SJCRH30 (cell line): ENCODE measurements at regions not wholly inside any gene's neighbourhood (a gene's known extent, or its start where the extent isn't known, plus 50 kb on each side); places are given as distances from the start of the nearest gene placed in this dataset.

ENCODE experiments used
- DNase-seq, 2 experiments: peaks; one replicate each; pipeline ENCODE4 v3.0.0-alpha.2; 2015 to 2020
- H3K27ac ChIP-seq: fragments of 250-450 bp; sonication (Bioruptor Pico); 2 replicates; pipeline ENCODE4 v1.5.1; 2020; ENCODE audit warnings: mild to moderate bottlenecking, moderate library complexity
- H3K27me3 ChIP-seq: fragments of 250-450 bp; sonication (Bioruptor Pico); 2 replicates; pipeline ENCODE4 v1.5.1; 2020; ENCODE audit warnings: mild to moderate bottlenecking, moderate library complexity
- H3K36me3 ChIP-seq: fragments of 250-450 bp; sonication (Bioruptor Pico); 2 replicates; pipeline ENCODE4 v1.5.1; 2020; ENCODE audit warnings: mild to moderate bottlenecking, moderate library complexity
- H3K4me1 ChIP-seq: fragments of 250-450 bp; sonication (Bioruptor Pico); 2 replicates; pipeline ENCODE4 v1.5.1; 2020; ENCODE audit warnings: mild to moderate bottlenecking, moderate library complexity
- H3K4me3 ChIP-seq: fragments of 250-450 bp; sonication (Bioruptor Pico); 2 replicates; pipeline ENCODE4 v1.5.1; 2020; ENCODE audit warnings: mild to moderate bottlenecking, moderate library complexity
- H3K9me3 ChIP-seq: fragments of 250-450 bp; sonication (Bioruptor Pico); replicated peaks from 2 replicates; pipeline ENCODE4 v1.5.1; 2020; ENCODE audit warnings: mild to moderate bottlenecking, moderate library complexity

DNA sequence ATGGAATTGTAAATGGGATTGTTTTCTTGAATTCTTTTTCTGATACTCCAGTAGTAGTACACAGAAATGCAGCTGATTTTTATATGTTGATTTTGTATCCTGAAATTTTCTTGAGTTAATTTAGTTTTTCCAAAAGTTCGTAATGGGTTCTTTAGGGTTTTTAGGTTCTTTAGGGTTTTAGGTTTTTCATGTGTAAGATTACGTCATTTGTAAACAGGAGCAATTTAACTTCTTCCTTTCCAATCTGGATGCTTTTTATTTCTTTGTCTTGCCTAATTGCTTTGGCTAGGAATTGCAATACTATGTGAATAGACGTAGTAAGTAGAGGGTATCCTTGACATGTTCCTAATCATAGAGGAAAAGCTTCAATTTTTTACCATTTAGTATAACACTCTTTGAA, 568.6 kb downstream of the MMUT start:
- no peaks in the 10 kb centered on the region for H3K27me3 ChIP-seq
- no peak overlapping the region for H3K27ac ChIP-seq
- no peaks in the 10 kb centered on the region for H3K4me1 ChIP-seq
- no peak overlapping the region for H3K4me3 ChIP-seq
- H3K9me3 ChIP-seq = no peaks in the 10 kb centered on the region
- DNase-seq = no peak
- no peaks in the 10 kb centered on the region for H3K36me3 ChIP-seq

DNA sequence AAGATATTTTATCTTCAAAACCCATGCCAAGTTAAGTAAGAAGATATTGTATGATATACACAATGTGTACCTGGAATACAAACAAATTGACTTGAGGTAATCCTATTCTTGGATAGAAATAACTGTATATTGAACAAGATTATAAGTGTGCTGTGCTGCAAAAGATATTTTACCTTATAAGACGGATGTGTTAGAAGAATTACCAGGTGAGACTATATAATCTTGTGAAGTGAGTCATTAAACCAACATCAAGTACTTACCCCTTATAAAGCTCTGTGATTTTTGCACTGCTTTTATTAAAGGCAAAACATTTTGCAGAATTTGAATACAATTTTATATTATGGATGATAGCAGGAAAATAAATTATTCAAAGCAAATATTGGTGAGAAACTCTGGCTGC, 570.0 kb downstream of the MMUT start:
- Histone ChIP-seq H3K9me3 (no peaks in the 10 kb centered on the region), H3K4me1 (no peaks in the 10 kb centered on the region), H3K4me3 (no peak overlapping the region), H3K27ac (no peak overlapping the region), H3K27me3 (no peaks in the 10 kb centered on the region), H3K36me3 (no peaks in the 10 kb centered on the region)
- no peak for DNase-seq

DNA sequence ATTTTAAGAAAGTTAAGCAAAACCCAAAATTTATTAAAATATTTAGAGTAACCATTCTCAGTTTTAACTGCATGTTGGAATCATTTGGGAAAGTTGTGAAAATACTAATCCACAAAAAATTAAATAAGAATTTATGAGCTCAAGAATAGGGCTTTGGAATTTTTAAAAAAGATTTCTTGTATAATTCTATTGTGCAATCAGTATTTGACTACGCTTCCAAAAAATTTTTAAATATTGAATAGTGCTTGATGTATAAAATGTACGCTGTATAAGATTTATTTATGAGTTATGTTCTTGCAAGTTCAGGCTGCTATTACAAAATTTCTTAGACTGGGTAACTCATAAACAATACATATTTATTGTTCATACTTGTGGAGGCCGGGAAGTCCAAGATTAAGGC, 571.7 kb downstream of the MMUT start:
- Histone ChIP-seq H3K4me1 (no peaks in the 10 kb centered on the region), H3K4me3 (no peak overlapping the region), H3K9me3 (no peaks in the 10 kb centered on the region), H3K27me3 (no peaks in the 10 kb centered on the region), H3K36me3 (no peaks in the 10 kb centered on the region), H3K27ac (no peak overlapping the region)
- no peak for DNase-seq

DNA sequence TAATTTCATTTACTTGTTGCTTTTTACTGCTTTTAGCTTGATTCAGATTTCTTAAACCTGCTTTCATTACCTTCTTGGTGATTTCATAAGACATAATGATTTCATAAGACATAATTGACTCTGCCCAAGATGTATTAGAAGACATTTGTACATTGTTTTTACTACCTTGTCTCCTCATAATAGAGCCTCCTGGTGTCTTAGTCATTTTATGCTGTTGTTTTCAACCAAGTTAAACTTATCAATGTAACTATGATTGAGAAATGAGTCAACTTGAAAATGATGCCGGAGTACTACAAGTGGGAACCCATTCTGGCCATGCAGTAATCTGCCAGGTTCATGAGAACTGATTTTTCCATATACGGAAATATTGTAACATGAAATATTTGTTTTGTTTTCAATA, 573.6 kb downstream of the MMUT start:
- no peaks in the 10 kb centered on the region for H3K27me3 ChIP-seq

DNA sequence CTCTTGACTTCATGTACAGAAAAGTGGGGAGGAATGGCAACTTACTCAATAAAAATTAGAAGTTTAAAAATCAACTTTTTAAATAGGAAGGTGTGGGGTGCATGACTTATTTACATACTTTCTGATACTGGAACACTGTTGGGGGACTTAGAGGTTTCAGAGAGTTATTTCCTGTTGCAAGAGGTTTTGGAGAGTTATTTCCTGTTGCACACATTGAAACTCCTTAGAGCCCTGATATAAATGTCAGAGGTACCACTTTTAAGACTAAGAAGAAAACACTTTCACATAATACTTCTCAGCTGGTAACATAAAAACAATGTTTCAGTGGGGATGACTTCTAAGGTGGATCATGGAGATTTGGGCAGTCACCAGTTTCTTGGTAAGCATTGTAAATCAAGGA, 579.9 kb downstream of the MMUT start:
- H3K36me3 ChIP-seq = no peaks in the 10 kb centered on the region
- no peak overlapping the region for H3K27ac ChIP-seq
- no peak for DNase-seq
- no peaks in the 10 kb centered on the region for H3K27me3 ChIP-seq
- H3K9me3 ChIP-seq = no peaks in the 10 kb centered on the region
- no peak overlapping the region for H3K4me3 ChIP-seq
- H3K4me1 ChIP-seq = no peaks in the 10 kb centered on the region

More for the DNA sequence above, 573.6 kb downstream of the MMUT start:
- Histone ChIP-seq H3K27ac (no peak overlapping the region), H3K9me3 (no peaks in the 10 kb centered on the region), H3K4me3 (no peak overlapping the region), H3K4me1 (no peaks in the 10 kb centered on the region), H3K36me3 (no peaks in the 10 kb centered on the region)
- no peak for DNase-seq

DNA sequence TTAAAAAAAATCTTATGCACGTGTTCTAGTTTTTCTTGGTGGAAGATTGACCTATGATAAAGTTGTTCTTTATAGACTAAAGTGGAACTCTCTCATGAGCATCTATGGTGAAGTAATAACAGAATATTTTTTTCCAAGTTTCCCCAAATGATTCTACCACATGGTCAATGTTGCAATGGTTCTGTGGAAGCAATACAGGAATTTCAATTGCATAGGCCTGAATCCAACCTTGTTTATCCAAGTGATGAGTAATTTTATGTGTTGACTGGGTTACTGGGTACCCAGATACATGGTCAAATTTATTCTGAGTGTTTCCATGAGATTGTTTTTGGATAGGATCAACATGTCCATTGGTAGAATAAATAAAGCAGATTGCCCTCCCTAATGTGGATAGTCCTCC, 581.5 kb downstream of the MMUT start:
- Histone ChIP-seq H3K27me3 (no peaks in the 10 kb centered on the region), H3K36me3 (no peaks in the 10 kb centered on the region), H3K9me3 (no peaks in the 10 kb centered on the region), H3K4me1 (no peaks in the 10 kb centered on the region), H3K27ac (no peak overlapping the region), H3K4me3 (no peak overlapping the region)
- no peak for DNase-seq

DNA sequence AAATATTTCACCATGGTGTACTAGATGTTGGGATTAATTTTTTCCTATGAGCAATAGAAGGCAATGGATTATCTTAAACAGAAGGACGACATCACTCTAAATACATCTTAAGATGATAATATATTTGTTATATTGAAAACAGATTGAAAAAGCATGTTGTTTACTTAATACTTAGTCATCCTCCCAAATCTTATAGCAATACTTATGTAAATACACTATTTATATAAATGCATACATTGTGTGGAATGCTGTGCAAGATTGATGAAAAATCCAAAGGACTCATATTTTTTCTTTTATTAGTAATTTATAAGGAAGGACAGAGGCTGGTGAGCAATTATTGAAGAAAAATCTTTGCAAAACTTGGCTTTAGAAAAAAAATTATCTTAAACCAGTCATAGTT, 593.5 kb downstream of the MMUT start:
- H3K4me3 ChIP-seq = no peak overlapping the region
- H3K36me3 ChIP-seq = no peaks in the 10 kb centered on the region
- no peaks in the 10 kb centered on the region for H3K9me3 ChIP-seq
- DNase-seq = no peak
- no peak overlapping the region for H3K27ac ChIP-seq
- no peaks in the 10 kb centered on the region for H3K4me1 ChIP-seq
- no peaks in the 10 kb centered on the region for H3K27me3 ChIP-seq

DNA sequence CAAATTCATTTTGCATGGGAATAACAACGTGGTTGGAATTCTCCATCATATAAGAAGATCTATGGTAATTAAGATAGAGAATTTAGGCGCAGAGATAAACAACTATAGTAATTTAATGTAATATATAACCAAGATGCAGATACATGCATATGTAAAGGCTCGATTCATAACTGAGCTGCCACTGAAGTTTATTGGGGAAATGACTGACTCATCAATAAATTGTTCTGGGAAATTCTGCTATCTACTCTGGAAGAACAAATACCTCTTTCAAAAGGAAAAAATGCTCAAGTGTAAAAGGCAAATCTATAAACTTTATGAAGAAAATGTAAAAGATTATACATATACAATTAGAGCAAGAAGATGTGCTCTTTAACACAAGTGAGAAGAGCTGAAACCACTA, 596.4 kb downstream of the MMUT start:
- no peak for DNase-seq
- Histone ChIP-seq H3K27ac (no peak overlapping the region), H3K9me3 (no peaks in the 10 kb centered on the region), H3K27me3 (no peaks in the 10 kb centered on the region), H3K4me1 (no peaks in the 10 kb centered on the region), H3K36me3 (no peaks in the 10 kb centered on the region), H3K4me3 (no peak overlapping the region)

DNA sequence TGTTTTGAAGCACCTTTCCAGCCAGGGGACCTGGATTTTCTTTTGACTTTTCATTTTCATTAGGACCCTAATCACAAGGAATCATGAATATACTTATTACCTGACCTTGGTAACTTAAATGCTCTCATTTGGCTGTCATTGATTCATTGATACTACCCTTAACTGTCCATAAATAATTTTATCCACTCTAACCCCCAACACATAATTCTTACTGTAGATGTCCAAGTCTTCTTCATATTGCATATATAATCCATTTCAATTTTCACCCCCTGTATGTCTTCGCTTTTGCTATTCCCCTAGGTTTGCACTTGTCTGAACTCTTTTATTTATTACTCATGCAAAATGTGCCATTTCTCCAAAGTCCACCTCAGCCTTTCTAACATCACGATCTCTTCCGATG, 602.9 kb downstream of the MMUT start:
- no peak overlapping the region for H3K4me3 ChIP-seq
- H3K9me3 ChIP-seq = no peaks in the 10 kb centered on the region

DNA sequence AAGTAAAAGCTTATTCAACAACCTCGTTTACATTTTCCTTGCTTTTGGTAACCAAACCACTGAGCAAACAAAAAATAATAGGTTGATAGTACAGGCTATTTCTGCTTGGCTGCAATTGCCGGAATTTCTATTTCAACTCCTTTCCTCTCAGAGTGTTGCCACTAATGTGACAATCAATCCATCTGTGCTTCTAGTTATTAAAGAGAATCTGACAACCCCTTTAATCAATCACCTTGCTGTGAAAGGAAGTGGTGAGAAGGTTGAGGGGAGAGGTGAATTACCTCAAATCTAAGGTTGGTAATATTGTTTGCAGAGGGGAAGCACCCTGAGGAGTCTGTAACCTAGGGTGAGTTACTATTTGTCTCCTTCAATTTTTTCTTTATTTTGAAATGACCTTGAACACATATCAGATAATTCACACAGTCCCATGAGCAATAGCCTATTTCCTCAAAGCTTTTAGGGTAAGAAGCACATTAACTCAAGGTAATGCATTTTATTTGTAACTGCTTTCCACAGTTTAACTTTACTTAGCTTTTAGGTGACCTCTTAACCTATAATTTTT, 603.4 kb downstream of the MMUT start:
- no peak overlapping the region for H3K27ac ChIP-seq

More for the DNA sequence above, 602.9 kb downstream of the MMUT start:
- no peak for DNase-seq
- Histone ChIP-seq H3K4me1 (no peaks in the 10 kb centered on the region), H3K27ac (no peak overlapping the region), H3K36me3 (no peaks in the 10 kb centered on the region), H3K27me3 (no peaks in the 10 kb centered on the region)

DNA sequence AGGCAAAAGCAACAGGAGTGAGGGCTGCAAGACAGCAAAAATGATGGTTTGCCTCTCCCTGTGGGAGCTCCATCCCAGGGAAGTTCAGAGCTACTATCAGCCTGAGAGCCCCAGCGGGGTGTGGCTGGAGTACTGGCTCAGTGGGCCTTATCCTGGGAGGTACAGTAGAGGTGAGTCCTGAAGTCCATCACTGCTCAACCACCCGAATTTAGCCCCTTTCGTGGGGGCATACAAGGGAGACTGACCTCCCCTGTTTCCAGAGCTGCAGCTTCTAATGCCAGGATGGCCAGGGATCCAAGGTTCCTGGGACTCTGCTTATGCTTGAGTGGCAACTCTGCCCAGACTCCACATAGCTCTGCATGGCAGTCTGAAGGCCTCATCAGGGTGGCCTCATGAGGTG, 617.8 kb downstream of the MMUT start:
- H3K4me3 ChIP-seq = no peak overlapping the region
- DNase-seq = no peak
- H3K9me3 ChIP-seq = no peaks in the 10 kb centered on the region
- no peaks in the 10 kb centered on the region for H3K4me1 ChIP-seq
- no peak overlapping the region for H3K27ac ChIP-seq
- no peaks in the 10 kb centered on the region for H3K36me3 ChIP-seq
- no peaks in the 10 kb centered on the region for H3K27me3 ChIP-seq

More for the DNA sequence above, 603.4 kb downstream of the MMUT start:
- Histone ChIP-seq H3K9me3 (no peaks in the 10 kb centered on the region), H3K36me3 (no peaks in the 10 kb centered on the region), H3K4me3 (no peak overlapping the region), H3K4me1 (no peaks in the 10 kb centered on the region), H3K27me3 (no peaks in the 10 kb centered on the region)
- no peak for DNase-seq

DNA sequence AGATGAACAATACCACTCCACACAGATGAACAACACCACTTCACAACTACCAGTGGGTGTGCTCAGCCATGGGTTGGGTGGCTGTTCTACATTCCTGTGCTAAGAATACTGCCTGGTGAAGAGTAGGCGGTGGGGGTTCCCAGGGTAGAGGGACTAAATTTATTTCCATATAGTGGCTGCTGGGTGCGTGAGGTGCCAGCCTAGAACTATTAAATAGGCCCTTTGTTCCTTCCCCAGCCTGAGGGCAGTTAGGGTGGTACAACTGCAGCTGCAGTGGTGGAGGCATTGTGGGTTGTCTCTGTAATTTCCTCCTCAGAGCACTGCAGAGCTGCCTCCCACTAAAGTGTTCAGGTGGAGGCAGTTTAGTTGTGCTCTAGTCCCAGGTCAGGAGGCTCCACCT, 618.4 kb downstream of the MMUT start:
- Histone ChIP-seq H3K27me3 (no peaks in the 10 kb centered on the region), H3K36me3 (no peaks in the 10 kb centered on the region), H3K9me3 (no peaks in the 10 kb centered on the region), H3K4me1 (no peaks in the 10 kb centered on the region), H3K27ac (no peak overlapping the region), H3K4me3 (no peak overlapping the region)
- DNase-seq = no peak

DNA sequence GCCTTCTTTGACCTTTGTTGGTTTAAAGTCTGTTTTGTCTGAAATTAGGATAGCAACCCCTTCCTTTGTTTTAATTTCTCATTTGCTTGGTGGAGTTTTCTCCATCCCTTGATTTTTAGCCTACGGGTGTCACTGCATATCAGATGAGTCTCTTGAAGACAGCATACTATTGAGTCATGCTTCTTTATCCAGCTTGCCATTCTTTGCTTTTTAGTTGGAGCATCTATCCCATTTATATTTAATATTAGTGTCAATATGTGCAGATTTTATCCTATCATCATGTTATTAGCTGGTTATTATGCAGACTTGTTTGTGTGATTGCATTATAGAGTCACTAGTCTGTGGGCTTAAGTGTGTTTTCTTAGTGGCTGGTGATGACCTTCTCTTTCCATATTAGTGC, 622.2 kb downstream of the MMUT start:
- DNase-seq = no peak
- Histone ChIP-seq H3K4me1 (no peaks in the 10 kb centered on the region), H3K27me3 (no peaks in the 10 kb centered on the region), H3K36me3 (no peaks in the 10 kb centered on the region), H3K4me3 (no peak overlapping the region), H3K27ac (no peak overlapping the region), H3K9me3 (no peaks in the 10 kb centered on the region)

DNA sequence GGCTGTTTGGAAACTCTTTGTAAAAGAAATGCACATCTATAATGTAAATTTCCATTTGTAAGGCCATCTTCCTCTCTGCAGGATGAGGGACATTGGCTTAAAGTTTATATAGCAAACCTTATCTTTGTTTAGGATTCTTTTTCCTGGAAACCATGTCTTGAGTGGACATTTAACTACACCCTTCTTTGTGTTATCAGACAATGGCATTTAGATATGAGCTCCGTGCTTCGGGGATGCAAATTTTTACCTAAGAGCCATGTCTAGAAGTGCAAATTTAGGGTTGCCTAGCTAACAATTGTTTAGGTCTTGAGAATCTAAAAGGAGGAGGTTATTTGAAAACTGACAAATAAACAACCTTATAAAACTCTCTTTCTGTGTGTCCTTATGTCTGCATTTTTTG, 623.8 kb downstream of the MMUT start:
- DNase-seq = no peak
- no peaks in the 10 kb centered on the region for H3K36me3 ChIP-seq
- no peaks in the 10 kb centered on the region for H3K4me1 ChIP-seq
- no peaks in the 10 kb centered on the region for H3K27me3 ChIP-seq
- no peak overlapping the region for H3K4me3 ChIP-seq
- H3K27ac ChIP-seq = no peak overlapping the region
- no peaks in the 10 kb centered on the region for H3K9me3 ChIP-seq

DNA sequence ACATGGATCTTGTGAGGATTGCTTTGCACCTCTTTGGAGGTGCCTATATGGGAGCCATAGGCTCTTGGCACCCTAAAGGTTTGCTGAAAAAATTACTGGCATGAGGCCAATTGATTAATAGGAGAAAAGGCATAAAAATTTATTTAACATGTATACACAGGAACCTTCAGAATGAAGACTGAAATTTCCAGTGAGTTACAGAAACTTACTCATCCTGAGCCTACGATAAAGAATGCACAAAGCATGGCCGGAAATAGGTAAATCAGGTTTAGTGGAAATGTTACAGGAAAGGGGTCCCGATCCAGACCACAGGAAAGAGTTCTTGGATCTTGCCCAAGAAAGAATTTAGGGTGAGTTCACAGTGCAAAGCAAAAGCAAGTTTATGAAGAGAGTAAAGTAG, 625.3 kb downstream of the MMUT start:
- Histone ChIP-seq H3K36me3 (no peaks in the 10 kb centered on the region), H3K27ac (no peak overlapping the region), H3K4me3 (no peak overlapping the region), H3K27me3 (no peaks in the 10 kb centered on the region), H3K9me3 (no peaks in the 10 kb centered on the region), H3K4me1 (no peaks in the 10 kb centered on the region)
- DNase-seq = no peak

DNA sequence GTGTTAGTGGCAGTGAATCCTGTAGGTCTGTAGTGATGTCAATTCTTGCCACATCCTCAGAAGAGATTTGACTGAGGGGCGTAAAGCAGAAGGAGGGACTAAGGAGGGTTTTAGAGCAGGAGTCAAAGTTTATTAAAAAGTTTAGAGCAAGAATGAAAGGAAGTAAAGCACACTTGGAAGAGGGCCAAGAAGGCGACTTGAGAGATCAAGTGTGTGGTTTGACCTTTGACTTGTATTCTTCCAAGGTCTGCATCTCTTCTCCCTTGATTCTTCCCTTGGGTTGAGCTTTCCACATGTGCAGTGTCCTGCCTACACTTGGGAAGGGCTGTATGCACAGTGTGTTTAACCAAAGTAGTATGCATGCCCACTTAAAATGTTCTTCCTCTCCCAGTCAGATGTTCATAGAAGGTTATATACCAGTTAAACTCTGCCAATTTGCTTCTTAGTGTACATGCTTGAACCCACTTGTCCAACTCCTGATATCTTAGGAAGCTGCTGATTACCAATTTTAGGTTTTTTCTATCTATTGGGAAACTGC, 627.6 kb downstream of the MMUT start:
- no peak overlapping the region for H3K4me3 ChIP-seq
- H3K27me3 ChIP-seq = no peaks in the 10 kb centered on the region
- no peak overlapping the region for H3K27ac ChIP-seq
- H3K4me1 ChIP-seq = no peaks in the 10 kb centered on the region
- DNase-seq = no peak
- no peaks in the 10 kb centered on the region for H3K9me3 ChIP-seq
- H3K36me3 ChIP-seq = no peaks in the 10 kb centered on the region
